ENCODE measurements at regions not wholly inside any gene's neighbourhood (a gene's known extent, or its start where the extent isn't known, plus 50 kb on each side); places are given as distances from the start of the nearest gene placed in this dataset.
A peak's percentile ranks its signal among the peaks of the same experiment; 100 is the strongest.
"Not testable (repeated sequence)": the region's sequence is repeated elsewhere in the genome, so short reads cannot be mapped to it uniquely, and the experiment has no call there.

GRCh38 chr10:3977761-3978160 lies 192.8 kb upstream of the KLF6 start:
- in situ Hi-C loops (cut with MboI; ENCODE audit: low pct_unique_long_range_greater_than_20kb, low sequenced_read_pairs): no loop called here

GRCh38 chr10:3976718-3977117 lies 191.7 kb upstream of the KLF6 start:
- DNase-seq: no peak
- in situ Hi-C loops (cut with MboI; ENCODE audit: low pct_unique_long_range_greater_than_20kb, low sequenced_read_pairs): no loop called here

More at GRCh38 chr10:3977761-3978160, 192.8 kb upstream of the KLF6 start:
- no peak for DNase-seq

GRCh38 chr10:3976171-3976570 lies 191.2 kb upstream of the KLF6 start:
- in situ Hi-C loops (cut with MboI; ENCODE audit: low pct_unique_long_range_greater_than_20kb, low sequenced_read_pairs): no loop called here
- DNase-seq: no peak

- in situ Hi-C loops (cut with MboI; ENCODE audit: low pct_unique_long_range_greater_than_20kb, low sequenced_read_pairs): no loop called here
- no peak for DNase-seq
Observed at GRCh38 chr10:3975016-3975415, 190.0 kb upstream of the KLF6 start.

GRCh38 chr10:3972460-3973301 lies 187.7 kb upstream of the KLF6 start:
- peak; percentile 27 for DNase-seq
- in situ Hi-C loops (cut with MboI; ENCODE audit: low pct_unique_long_range_greater_than_20kb, low sequenced_read_pairs): no loop called here

GRCh38 chr10:3971713-3972112 lies 186.7 kb upstream of the KLF6 start:
- DNase-seq: no peak
- in situ Hi-C loops (cut with MboI; ENCODE audit: low pct_unique_long_range_greater_than_20kb, low sequenced_read_pairs): no loop called here

GRCh38 chr10:3969876-3970666 lies 185.1 kb upstream of the KLF6 start:
- DNase-seq: no peak
- in situ Hi-C loops (cut with MboI; ENCODE audit: low pct_unique_long_range_greater_than_20kb, low sequenced_read_pairs): no loop called here

GRCh38 chr10:3968727-3969126 lies 183.7 kb upstream of the KLF6 start:
- in situ Hi-C loops (cut with MboI; ENCODE audit: low pct_unique_long_range_greater_than_20kb, low sequenced_read_pairs): no loop called here
- no peak for DNase-seq

- in situ Hi-C loops (cut with MboI; ENCODE audit: low pct_unique_long_range_greater_than_20kb, low sequenced_read_pairs): no loop called here
- no peak for DNase-seq
Observed at GRCh38 chr10:3964516-3964915, 179.5 kb upstream of the KLF6 start.

- no peak for DNase-seq
- in situ Hi-C loops (cut with MboI; ENCODE audit: low pct_unique_long_range_greater_than_20kb, low sequenced_read_pairs): no loop called here
Observed at GRCh38 chr10:3963191-3963673, 178.2 kb upstream of the KLF6 start.

GRCh38 chr10:3961082-3961481 lies 176.1 kb upstream of the KLF6 start:
- no peak for DNase-seq
- in situ Hi-C loops (cut with MboI; ENCODE audit: low pct_unique_long_range_greater_than_20kb, low sequenced_read_pairs): no loop called here

- DNase-seq: no peak
- in situ Hi-C loops (cut with MboI; ENCODE audit: low pct_unique_long_range_greater_than_20kb, low sequenced_read_pairs): no loop called here
Observed at GRCh38 chr10:3960496-3960895, 175.5 kb upstream of the KLF6 start.

- in situ Hi-C loops (cut with MboI; ENCODE audit: low pct_unique_long_range_greater_than_20kb, low sequenced_read_pairs): no loop called here
- DNase-seq: no peak
Observed at GRCh38 chr10:3959370-3960325, 174.6 kb upstream of the KLF6 start.

GRCh38 chr10:3958472-3958996 lies 173.5 kb upstream of the KLF6 start:
- in situ Hi-C loops (cut with MboI; ENCODE audit: low pct_unique_long_range_greater_than_20kb, low sequenced_read_pairs): no loop called here
- no peak for DNase-seq

- no peak for DNase-seq
Observed at GRCh38 chr10:3955955-3956617, 171.1 kb upstream of the KLF6 start.

GRCh38 chr10:3955493-3955892 lies 170.5 kb upstream of the KLF6 start:
- in situ Hi-C loops (cut with MboI; ENCODE audit: low pct_unique_long_range_greater_than_20kb, low sequenced_read_pairs): no loop called here
- DNase-seq: no peak

More at GRCh38 chr10:3955955-3956617, 171.1 kb upstream of the KLF6 start:
- in situ Hi-C loops (cut with MboI; ENCODE audit: low pct_unique_long_range_greater_than_20kb, low sequenced_read_pairs): no loop called here

GRCh38 chr10:3954615-3955014 lies 169.6 kb upstream of the KLF6 start:
- DNase-seq: no peak
- in situ Hi-C loops (cut with MboI; ENCODE audit: low pct_unique_long_range_greater_than_20kb, low sequenced_read_pairs): no loop called here

- DNase-seq; in situ Hi-C loops (cut with MboI; ENCODE audit: low pct_unique_long_range_greater_than_20kb, low sequenced_read_pairs): not testable (repeated sequence)
Observed at GRCh38 chr10:3954007-3954406, 169.0 kb upstream of the KLF6 start.

Data from KBM-7 (cell line).